Endothelial cell of umbilical vein (primary cell): ENCODE measurements at regions not wholly inside any gene's neighbourhood (a gene's known extent, or its start where the extent isn't known, plus 50 kb on each side); places are given as distances from the start of the nearest gene placed in this dataset.
A peak's percentile ranks its signal among the peaks of the same experiment; 100 is the strongest.
"Not testable (repeated sequence)": the region's sequence is repeated elsewhere in the genome, so short reads cannot be mapped to it uniquely, and the experiment has no call there.

Experiments used
- BruUV-seq: library from RNA; stranded (reverse); fragments of 400-500 nt; replicated peaks from 2 replicates; lab custom pipeline; 2021; lab: Mats Ljungman, UMichigan
- CTCF ChIA-PET: fragments of 300-600, 350-600 bp; sonication (Branson Sonifier 250); formaldehyde crosslinking; loops from one replicate; lab custom pipeline; 2021; ENCODE audit warnings: antibody characterized with exemption, inconsistent platforms; lab: Charles Lee
- POLR2A ChIA-PET: fragments of 300-600, 350-600 bp; sonication (Branson Sonifier 250); formaldehyde crosslinking; loops from one replicate; lab custom pipeline; 2021; ENCODE audit warnings: antibody characterized with exemption, inconsistent platforms; lab: Charles Lee
- DNase-seq: peaks from one replicate; pipeline ENCODE4 v3.0.0-alpha.2; 2011; ENCODE audit warnings: low read depth, low spot score
- FAIRE-seq: peaks from 2 replicates; lab custom pipeline; 2011; peaks lifted over from hg19 to GRCh38; lab: Jason Lieb, UNC
- H2AFZ ChIP-seq: 2 replicates; pipeline ENCODE4 v1.6.0; 2012; ENCODE audit warnings: low read depth, low read length, control low read depth, inconsistent platforms
- H3K27ac ChIP-seq: 2 replicates; pipeline ENCODE4 v1.5.1; 2011; ENCODE audit warnings: low read depth, mild to moderate bottlenecking, control low read depth, low read length, moderate library complexity; ENCODE audit not compliant: insufficient read depth
- H3K27me3 ChIP-seq, 2 experiments: 2 replicates each; pipeline versions ENCODE4 v1.6.0 to v1.6.1; 2011; ENCODE audit warnings: low read length in 2 of 2, mixed read lengths in 1 of 2; ENCODE audit not compliant: control insufficient read depth in 2 of 2, insufficient read depth in 2 of 2
- H3K36me3 ChIP-seq, 2 experiments: 2 replicates in 1 of 2; 3 replicates in 1 of 2; pipeline ENCODE4 v1.5.1; 2011; ENCODE audit warnings: low read length in 2 of 2, mild to moderate bottlenecking in 1 of 2, moderate library complexity in 1 of 2; ENCODE audit not compliant: control insufficient read depth in 2 of 2, insufficient read depth in 2 of 2; ENCODE audit errors: extremely low read depth in 1 of 2
- H3K4me1 ChIP-seq: 3 replicates; pipeline ENCODE4 v1.5.1; 2011; ENCODE audit warnings: mild to moderate bottlenecking, low read length; ENCODE audit not compliant: control insufficient read depth, insufficient read depth; ENCODE audit errors: extremely low read depth
- H3K4me2 ChIP-seq: 2 replicates; pipeline ENCODE4 v1.6.1; 2011; ENCODE audit warnings: low read length, control low read depth, mixed read lengths; ENCODE audit not compliant: insufficient read depth
- H3K4me3 ChIP-seq, 3 experiments: fragments of 200-600 bp in 1 of 3; sonication (generic), shearing (Covaris generic) in 1 of 3; replicated peaks in 1 of 3; 2 replicates each; pipeline ENCODE4 v1.5.1; 2011 to 2016; ENCODE audit warnings: control low read depth in 3 of 3, low read length in 3 of 3, mild to moderate bottlenecking in 2 of 3, inconsistent platforms in 1 of 3, low read depth in 1 of 3, moderate library complexity in 1 of 3; ENCODE audit not compliant: insufficient read depth in 1 of 3
- H3K79me2 ChIP-seq: 2 replicates; pipeline ENCODE4 v1.6.0; 2012; ENCODE audit warnings: low read length, inconsistent platforms; ENCODE audit not compliant: control insufficient read depth, insufficient read depth
- H3K9ac ChIP-seq: replicated peaks from 2 replicates; pipeline ENCODE3; 2011; ENCODE audit warnings: low read length, control low read depth; ENCODE audit not compliant: insufficient read depth; ENCODE audit errors: extremely low read depth
- H3K9me1 ChIP-seq: replicated peaks from 3 replicates; pipeline ENCODE4 v1.6.0; 2011; ENCODE audit warnings: mild to moderate bottlenecking, low read length; ENCODE audit not compliant: control insufficient read depth, insufficient read depth; ENCODE audit errors: extremely low read depth
- H3K9me3 ChIP-seq: replicated peaks from 2 replicates; pipeline ENCODE4 v1.5.1; 2012; ENCODE audit warnings: low read length, inconsistent platforms; ENCODE audit not compliant: control insufficient read depth, insufficient read depth
- H4K20me1 ChIP-seq: replicated peaks from 2 replicates; pipeline ENCODE3; 2011; ENCODE audit warnings: mild to moderate bottlenecking, low read length; ENCODE audit not compliant: control insufficient read depth, insufficient read depth; ENCODE audit errors: extremely low read depth
- EZH2 ChIP-seq: IDR thresholded peaks from 2 replicates; pipeline ENCODE4 v1.6.1; 2012; ENCODE audit warnings: borderline replicate concordance, low read depth, mild to moderate bottlenecking, moderate library complexity, low read length, inconsistent platforms; ENCODE audit not compliant: severe bottlenecking
- FOS ChIP-seq: IDR thresholded peaks from 2 replicates; pipeline ENCODE4 v1.6.1; 2011; ENCODE audit warnings: mild to moderate bottlenecking, low read length, moderate library complexity, borderline replicate concordance; ENCODE audit not compliant: insufficient read depth
- GATA2 ChIP-seq: IDR thresholded peaks from 2 replicates; pipeline ENCODE4 v1.7.0; 2011; ENCODE audit warnings: low read depth, mild to moderate bottlenecking, moderate library complexity, mixed read lengths, low read length; ENCODE audit not compliant: insufficient read length, insufficient read depth
- JUN ChIP-seq: IDR thresholded peaks from 2 replicates; pipeline ENCODE4 v1.6.1; 2011; ENCODE audit warnings: borderline replicate concordance, low read depth; ENCODE audit not compliant: insufficient read length, insufficient read depth
- MYC ChIP-seq: IDR thresholded peaks from one replicate; pipeline ENCODE4 v1.6.1; 2011; ENCODE audit warnings: mild to moderate bottlenecking, low read depth, low read length
- POLR2A ChIP-seq: IDR thresholded peaks from 2 replicates; pipeline ENCODE4 v1.6.1; 2012; ENCODE audit warnings: low read depth, mild to moderate bottlenecking, control low read depth, low read length
- POLR2AphosphoS5 ChIP-seq: IDR thresholded peaks from 2 replicates; pipeline ENCODE4 v1.6.1; 2012; ENCODE audit warnings: low read depth, mild to moderate bottlenecking, control low read depth, low read length, moderate library complexity; ENCODE audit not compliant: insufficient read depth
- dilution Hi-C: fragments of 300-500 bp; cut with MboI; formaldehyde crosslinking; loops from one replicate; pipeline ENCODE4 v1.15.0; 2019; ENCODE audit warnings: low sequenced_read_pairs; ENCODE audit not compliant: extremely low pct_ligation_motif_present
- intact Hi-C: fragments of 100-400 bp; cut with micrococcal nuclease; formaldehyde crosslinking; loops from one replicate; pipeline ENCODE4 v1.10.0; 2022
- TF ChIP-seq, protein P1 (sequence below), 2 donors: IDR thresholded peaks; 1 replicate in 1 of 2; 2 replicates in 1 of 2; pipeline ENCODE4 v1.5.1; 2011; ENCODE audit warnings: low read length in 2 of 2, mild to moderate bottlenecking in 2 of 2, moderate library complexity in 2 of 2, control low read depth in 1 of 2, inconsistent platforms in 1 of 2, low read depth in 1 of 2; ENCODE audit not compliant: insufficient read depth in 1 of 2; ENCODE audit errors: extremely low read depth in 1 of 2
- TF ChIP-seq, protein P2 (sequence below): IDR thresholded peaks from 2 replicates; pipeline ENCODE4 v1.6.1; 2011; ENCODE audit not compliant: insufficient read depth, insufficient read length

DNA sequence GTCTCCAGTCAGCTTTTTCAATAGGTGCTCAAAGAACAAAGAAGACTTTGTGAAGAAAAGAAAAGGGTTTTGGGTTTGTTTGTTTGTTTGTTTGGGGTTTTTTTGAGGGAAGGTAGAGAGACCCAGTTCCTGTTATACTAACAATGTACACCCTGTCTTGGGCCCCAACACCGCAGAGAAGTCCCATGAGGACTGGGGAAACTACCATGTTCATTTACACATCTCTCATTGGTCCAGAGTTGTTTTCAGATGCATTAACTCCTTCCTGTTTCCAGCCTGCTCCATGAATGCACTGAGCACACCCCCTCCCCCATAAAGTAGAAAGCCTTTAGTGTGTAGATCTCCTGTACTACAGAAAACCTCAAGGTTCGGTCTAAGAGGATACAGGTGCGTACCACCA, 51.1 kb upstream of the SLC8A3 start:
- ChIA-PET CTCF (no interaction called here), POLR2A (no interaction called here)
- Histone ChIP-seq H4K20me1 (no peaks in the 10 kb centered on the region), H3K9me3 (no peaks in the 10 kb centered on the region), H3K36me3 (no peaks in the 10 kb centered on the region), H3K4me2 (no peak overlapping the region), H3K79me2 (no peaks in the 10 kb centered on the region), H2AFZ (no peak overlapping the region), H3K27ac (no peak overlapping the region), H3K4me1 (no peaks in the 10 kb centered on the region), H3K27me3 (no peaks in the 10 kb centered on the region), H3K9ac (no peak overlapping the region), H3K9me1 (no peaks in the 10 kb centered on the region), H3K4me3 (no peak overlapping the region)
- DNase-seq (no peak), FAIRE-seq (no peak)
- dilution Hi-C loops (no loop called here), intact Hi-C loops (no loop called here)
- TF ChIP-seq, protein P1, sequence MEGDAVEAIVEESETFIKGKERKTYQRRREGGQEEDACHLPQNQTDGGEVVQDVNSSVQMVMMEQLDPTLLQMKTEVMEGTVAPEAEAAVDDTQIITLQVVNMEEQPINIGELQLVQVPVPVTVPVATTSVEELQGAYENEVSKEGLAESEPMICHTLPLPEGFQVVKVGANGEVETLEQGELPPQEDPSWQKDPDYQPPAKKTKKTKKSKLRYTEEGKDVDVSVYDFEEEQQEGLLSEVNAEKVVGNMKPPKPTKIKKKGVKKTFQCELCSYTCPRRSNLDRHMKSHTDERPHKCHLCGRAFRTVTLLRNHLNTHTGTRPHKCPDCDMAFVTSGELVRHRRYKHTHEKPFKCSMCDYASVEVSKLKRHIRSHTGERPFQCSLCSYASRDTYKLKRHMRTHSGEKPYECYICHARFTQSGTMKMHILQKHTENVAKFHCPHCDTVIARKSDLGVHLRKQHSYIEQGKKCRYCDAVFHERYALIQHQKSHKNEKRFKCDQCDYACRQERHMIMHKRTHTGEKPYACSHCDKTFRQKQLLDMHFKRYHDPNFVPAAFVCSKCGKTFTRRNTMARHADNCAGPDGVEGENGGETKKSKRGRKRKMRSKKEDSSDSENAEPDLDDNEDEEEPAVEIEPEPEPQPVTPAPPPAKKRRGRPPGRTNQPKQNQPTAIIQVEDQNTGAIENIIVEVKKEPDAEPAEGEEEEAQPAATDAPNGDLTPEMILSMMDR (IDR thresholded peaks at IDR 0.05; ENCODE audit: extremely low read depth in 1 of 2, insufficient read depth in 1 of 2, low read depth in 1 of 2, low read length in 2 of 2) = no peak
- TF ChIP-seq JUN (no peak), EZH2 (no peak), MYC (no peak), POLR2AphosphoS5 (no peak), GATA2 (no peak), FOS (no peak), POLR2A (no peak)
- TF ChIP-seq, protein P2, sequence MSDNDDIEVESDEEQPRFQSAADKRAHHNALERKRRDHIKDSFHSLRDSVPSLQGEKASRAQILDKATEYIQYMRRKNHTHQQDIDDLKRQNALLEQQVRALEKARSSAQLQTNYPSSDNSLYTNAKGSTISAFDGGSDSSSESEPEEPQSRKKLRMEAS = no peak
- BruUV-seq = no TSS peak

DNA sequence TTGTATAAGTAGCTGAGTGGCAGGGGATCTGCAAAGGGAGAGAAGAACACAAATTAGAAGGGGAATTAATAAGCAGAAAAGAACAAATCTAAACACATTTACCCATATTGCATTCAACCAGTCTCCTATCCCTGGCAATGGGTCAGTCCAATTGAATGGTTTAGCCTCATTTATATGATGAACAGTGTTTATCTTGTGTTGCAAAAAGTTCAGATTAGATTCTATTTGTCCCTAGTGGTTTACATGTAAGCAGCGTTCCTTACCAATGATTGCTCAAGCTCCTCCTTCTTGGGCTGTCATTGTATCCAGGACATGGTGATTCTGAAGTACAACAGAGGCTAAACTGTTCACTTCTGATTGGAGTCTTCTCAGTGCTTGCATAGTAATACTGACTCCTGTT, 49.9 kb upstream of the SLC8A3 start:
- H3K4me1 ChIP-seq, POLR2A ChIA-PET, H3K9me1 ChIP-seq, H3K27me3 ChIP-seq, H3K9ac ChIP-seq, H3K9me3 ChIP-seq, H3K4me2 ChIP-seq, H2AFZ ChIP-seq, DNase-seq, H3K36me3 ChIP-seq, H3K4me3 ChIP-seq, CTCF ChIA-PET, H3K79me2 ChIP-seq, H3K27ac ChIP-seq, BruUV-seq, dilution Hi-C loops, H4K20me1 ChIP-seq, intact Hi-C loops: not testable (repeated sequence)
- peak; percentile 50 for FAIRE-seq
